ENCODE measurements at regions not wholly inside any gene's neighbourhood (a gene's known extent, or its start where the extent isn't known, plus 50 kb on each side); places are given as distances from the start of the nearest gene placed in this dataset.

DNA sequence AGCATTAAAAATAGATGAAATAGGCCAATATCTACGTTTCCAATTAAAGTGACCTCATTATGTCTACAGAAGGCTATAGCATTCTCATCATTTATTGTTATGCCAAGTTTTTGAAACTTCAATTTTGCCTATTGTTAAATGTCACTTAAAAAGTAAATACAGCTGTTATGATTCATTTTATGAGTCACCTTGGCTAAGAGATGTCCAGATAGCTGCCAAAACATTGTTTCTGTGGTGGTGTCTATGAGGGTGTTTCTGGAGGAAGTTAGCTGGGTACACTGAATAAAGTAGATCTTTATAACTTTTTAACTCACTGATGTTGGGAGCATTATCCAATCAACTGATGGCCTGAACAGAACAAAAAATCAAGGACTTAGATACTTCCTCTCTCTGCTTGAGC, 1209.7 kb upstream of the PCDH9 start:
- DNase-seq (ENCODE audit: low read depth in 1 of 2, low spot score in 1 of 2), result no peak
- no peak for TF ChIP-seq GABPA (IDR thresholded peaks at IDR 0.05; ENCODE audit: low read depth)
- TF ChIP-seq, protein P1, sequence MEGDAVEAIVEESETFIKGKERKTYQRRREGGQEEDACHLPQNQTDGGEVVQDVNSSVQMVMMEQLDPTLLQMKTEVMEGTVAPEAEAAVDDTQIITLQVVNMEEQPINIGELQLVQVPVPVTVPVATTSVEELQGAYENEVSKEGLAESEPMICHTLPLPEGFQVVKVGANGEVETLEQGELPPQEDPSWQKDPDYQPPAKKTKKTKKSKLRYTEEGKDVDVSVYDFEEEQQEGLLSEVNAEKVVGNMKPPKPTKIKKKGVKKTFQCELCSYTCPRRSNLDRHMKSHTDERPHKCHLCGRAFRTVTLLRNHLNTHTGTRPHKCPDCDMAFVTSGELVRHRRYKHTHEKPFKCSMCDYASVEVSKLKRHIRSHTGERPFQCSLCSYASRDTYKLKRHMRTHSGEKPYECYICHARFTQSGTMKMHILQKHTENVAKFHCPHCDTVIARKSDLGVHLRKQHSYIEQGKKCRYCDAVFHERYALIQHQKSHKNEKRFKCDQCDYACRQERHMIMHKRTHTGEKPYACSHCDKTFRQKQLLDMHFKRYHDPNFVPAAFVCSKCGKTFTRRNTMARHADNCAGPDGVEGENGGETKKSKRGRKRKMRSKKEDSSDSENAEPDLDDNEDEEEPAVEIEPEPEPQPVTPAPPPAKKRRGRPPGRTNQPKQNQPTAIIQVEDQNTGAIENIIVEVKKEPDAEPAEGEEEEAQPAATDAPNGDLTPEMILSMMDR (IDR thresholded peaks at IDR 0.05; ENCODE audit: insufficient read depth, low read length), result no peak
- no peak for TF ChIP-seq POLR2AphosphoS5 (IDR thresholded peaks at IDR 0.05; ENCODE audit: low read depth)
- no peak for TF ChIP-seq SPI1 (IDR thresholded peaks at IDR 0.05; ENCODE audit: borderline replicate concordance, low read depth)
- TF ChIP-seq, protein P2, sequence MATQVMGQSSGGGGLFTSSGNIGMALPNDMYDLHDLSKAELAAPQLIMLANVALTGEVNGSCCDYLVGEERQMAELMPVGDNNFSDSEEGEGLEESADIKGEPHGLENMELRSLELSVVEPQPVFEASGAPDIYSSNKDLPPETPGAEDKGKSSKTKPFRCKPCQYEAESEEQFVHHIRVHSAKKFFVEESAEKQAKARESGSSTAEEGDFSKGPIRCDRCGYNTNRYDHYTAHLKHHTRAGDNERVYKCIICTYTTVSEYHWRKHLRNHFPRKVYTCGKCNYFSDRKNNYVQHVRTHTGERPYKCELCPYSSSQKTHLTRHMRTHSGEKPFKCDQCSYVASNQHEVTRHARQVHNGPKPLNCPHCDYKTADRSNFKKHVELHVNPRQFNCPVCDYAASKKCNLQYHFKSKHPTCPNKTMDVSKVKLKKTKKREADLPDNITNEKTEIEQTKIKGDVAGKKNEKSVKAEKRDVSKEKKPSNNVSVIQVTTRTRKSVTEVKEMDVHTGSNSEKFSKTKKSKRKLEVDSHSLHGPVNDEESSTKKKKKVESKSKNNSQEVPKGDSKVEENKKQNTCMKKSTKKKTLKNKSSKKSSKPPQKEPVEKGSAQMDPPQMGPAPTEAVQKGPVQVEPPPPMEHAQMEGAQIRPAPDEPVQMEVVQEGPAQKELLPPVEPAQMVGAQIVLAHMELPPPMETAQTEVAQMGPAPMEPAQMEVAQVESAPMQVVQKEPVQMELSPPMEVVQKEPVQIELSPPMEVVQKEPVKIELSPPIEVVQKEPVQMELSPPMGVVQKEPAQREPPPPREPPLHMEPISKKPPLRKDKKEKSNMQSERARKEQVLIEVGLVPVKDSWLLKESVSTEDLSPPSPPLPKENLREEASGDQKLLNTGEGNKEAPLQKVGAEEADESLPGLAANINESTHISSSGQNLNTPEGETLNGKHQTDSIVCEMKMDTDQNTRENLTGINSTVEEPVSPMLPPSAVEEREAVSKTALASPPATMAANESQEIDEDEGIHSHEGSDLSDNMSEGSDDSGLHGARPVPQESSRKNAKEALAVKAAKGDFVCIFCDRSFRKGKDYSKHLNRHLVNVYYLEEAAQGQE (IDR thresholded peaks at IDR 0.05; ENCODE audit: insufficient replicate concordance, low read depth), result no peak
- H3K27ac ChIP-seq (replicated peaks), result no peak overlapping the region

DNA sequence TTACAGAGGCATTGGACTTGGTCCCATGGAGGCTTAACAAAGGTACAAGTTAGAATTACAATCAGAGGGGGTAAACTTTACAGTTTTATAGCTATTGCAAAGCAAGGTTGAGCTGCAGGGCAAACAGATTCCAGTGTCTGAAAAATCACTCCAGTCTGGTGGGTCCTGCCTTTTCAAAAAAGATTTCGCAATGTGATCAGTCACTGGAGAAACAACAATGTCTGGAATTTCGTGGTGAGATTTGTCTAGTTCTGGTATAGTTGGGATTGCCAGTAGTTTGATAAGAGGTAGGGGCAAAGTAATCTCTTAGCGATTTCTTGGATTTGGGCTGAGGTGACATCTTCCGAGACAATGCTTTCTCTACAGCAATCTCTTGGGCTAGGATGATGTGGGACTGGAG, 1198.2 kb upstream of the PCDH9 start:
- no peak for DNase-seq (ENCODE audit: low read depth in 1 of 2, low spot score in 1 of 2)

More for the DNA sequence above, 1209.7 kb upstream of the PCDH9 start:
- Histone ChIP-seq H3K4me3 (replicated peaks; ENCODE audit: insufficient read depth, low read length) (no peak overlapping the region), H3K27me3 (ENCODE audit: insufficient read depth, poor library complexity, severe bottlenecking) (no peaks in the 10 kb centered on the region)

DNA sequence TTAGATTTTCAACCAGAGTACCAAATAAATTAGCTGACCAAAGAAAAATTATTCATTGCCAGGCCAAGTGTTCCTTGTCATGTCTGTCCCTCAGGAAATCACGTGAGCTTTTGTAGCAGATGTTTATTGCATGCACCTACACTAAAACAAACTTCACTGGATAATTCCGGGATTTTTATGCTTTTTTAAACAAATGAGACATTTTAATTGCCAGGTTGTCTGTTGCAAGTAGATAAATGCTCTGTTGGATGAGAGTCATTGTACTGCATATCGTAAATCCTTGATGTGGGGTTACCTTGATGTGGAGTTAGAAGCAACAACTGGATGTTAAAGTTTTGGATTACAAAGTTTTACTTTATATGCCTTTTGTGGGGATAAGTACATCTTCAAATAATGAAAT, 1187.7 kb upstream of the PCDH9 start:
- no peak overlapping the region for H3K4me3 ChIP-seq (replicated peaks; ENCODE audit: insufficient read depth, low read length)
- DNase-seq (ENCODE audit: low read depth in 1 of 2, low spot score in 1 of 2), result no peak
- no peaks in the 10 kb centered on the region for H3K27me3 ChIP-seq (ENCODE audit: insufficient read depth, poor library complexity, severe bottlenecking)
- no peak overlapping the region for H3K27ac ChIP-seq (replicated peaks)
- TF ChIP-seq, protein P1 (IDR thresholded peaks at IDR 0.05; ENCODE audit: insufficient read depth, low read length), result no peak
- TF ChIP-seq GABPA (IDR thresholded peaks at IDR 0.05; ENCODE audit: low read depth) (no peak), POLR2AphosphoS5 (IDR thresholded peaks at IDR 0.05; ENCODE audit: low read depth) (no peak), SPI1 (IDR thresholded peaks at IDR 0.05; ENCODE audit: borderline replicate concordance, low read depth) (no peak)
- TF ChIP-seq, protein P2 (IDR thresholded peaks at IDR 0.05; ENCODE audit: insufficient replicate concordance, low read depth), result no peak

More for the DNA sequence above, 1198.2 kb upstream of the PCDH9 start:
- Histone ChIP-seq H3K4me3 (replicated peaks; ENCODE audit: insufficient read depth, low read length) (no peak overlapping the region), H3K27me3 (ENCODE audit: insufficient read depth, poor library complexity, severe bottlenecking) (no peaks in the 10 kb centered on the region), H3K27ac (replicated peaks) (no peak overlapping the region)
- TF ChIP-seq GABPA (IDR thresholded peaks at IDR 0.05; ENCODE audit: low read depth) (no peak), POLR2AphosphoS5 (IDR thresholded peaks at IDR 0.05; ENCODE audit: low read depth) (no peak), SPI1 (IDR thresholded peaks at IDR 0.05; ENCODE audit: borderline replicate concordance, low read depth) (no peak)
- TF ChIP-seq, protein P1 (IDR thresholded peaks at IDR 0.05; ENCODE audit: insufficient read depth, low read length), result no peak
- TF ChIP-seq, protein P2 (IDR thresholded peaks at IDR 0.05; ENCODE audit: insufficient replicate concordance, low read depth), result no peak

All from HL-60 (cell line).